K562 (cell line): ENCODE measurements at regions not wholly inside any gene's neighbourhood (a gene's known extent, or its start where the extent isn't known, plus 50 kb on each side); places are given as distances from the start of the nearest gene placed in this dataset.

Experiments used
- ATF1 ChIP-seq, 2 experiments: fragments of 450-650 bp in 1 of 2; IDR thresholded peaks; 2 replicates each; pipeline ENCODE4 v1.6.1; 2016; ENCODE audit warnings: missing compliant biosample characterization in 1 of 2, missing genetic modification characterization in 1 of 2
- ELF4 ChIP-seq: fragments of 450-650 bp; formaldehyde crosslinking; IDR thresholded peaks from 2 replicates; pipeline ENCODE4 v1.4.0; 2022; ENCODE audit warnings: missing genetic modification characterization
- EP300 ChIP-seq: IDR thresholded peaks from 2 replicates; pipeline ENCODE4 v1.6.1; 2012; ENCODE audit warnings: low read length, improper control_type of control experiment
- EZH2 ChIP-seq: IDR thresholded peaks from 2 replicates; pipeline ENCODE4 v1.6.1; 2012; ENCODE audit warnings: low read depth, mild to moderate bottlenecking, inconsistent platforms, low read length, borderline replicate concordance
- FOXK2 ChIP-seq, 2 experiments: fragments of 450-650 bp; IDR thresholded peaks in 1 of 2; conservative IDR thresholded peaks in 1 of 2; 2 replicates each; pipeline ENCODE4 v1.6.1; 2016; ENCODE audit warnings: low read depth in 2 of 2, mild to moderate bottlenecking in 1 of 2
- GATA2 ChIP-seq: sonication (generic); formaldehyde crosslinking; IDR thresholded peaks from 2 replicates; pipeline ENCODE4 v1.4.0; 2020; ENCODE audit warnings: mild to moderate bottlenecking, missing genetic modification reagents
- NFRKB ChIP-seq: fragments of 450-650 bp; IDR thresholded peaks from 2 replicates; pipeline ENCODE4 v1.6.1; 2016; ENCODE audit warnings: low read depth
- PATZ1 ChIP-seq: fragments of 250-450 bp; sonication (Bioruptor Pico); IDR thresholded peaks from 2 replicates; pipeline ENCODE4 v1.5.0; 2020; ENCODE audit warnings: mild to moderate bottlenecking, borderline replicate concordance
- SP1 ChIP-seq: sonication (generic); formaldehyde crosslinking; IDR thresholded peaks from 2 replicates; pipeline ENCODE4 v1.8.1; 2022; ENCODE audit warnings: mild to moderate bottlenecking, missing genetic modification reagents
- SREBF1 ChIP-seq: fragments of 150-350 bp; IDR thresholded peaks from 2 replicates; pipeline ENCODE4 v1.6.1; 2014; ENCODE audit warnings: antibody characterized with exemption, low read depth, low read length, borderline replicate concordance
- ZBTB8A ChIP-seq: fragments of 450-650 bp; IDR thresholded peaks from 2 replicates; pipeline ENCODE4 v1.6.1; 2018; ENCODE audit warnings: mild to moderate bottlenecking, moderate library complexity; ENCODE audit not compliant: partially characterized antibody
- ZNF239 ChIP-seq: fragments of 250-450 bp; sonication (Bioruptor Pico); IDR thresholded peaks from 2 replicates; pipeline ENCODE4 v1.4.0; 2020; ENCODE audit warnings: mild to moderate bottlenecking
- TF ChIP-seq, protein P1 (sequence below), 3 experiments: IDR thresholded peaks in 2 of 3; conservative IDR thresholded peaks in 1 of 3; 2 replicates each; pipeline ENCODE4 v1.5.1; 2011 to 2012; ENCODE audit warnings: low read length in 3 of 3, mild to moderate bottlenecking in 3 of 3, control low read depth in 2 of 3, improper control_type of control experiment in 1 of 3, inconsistent platforms in 1 of 3, low read depth in 1 of 3, mixed read lengths in 1 of 3, moderate library complexity in 1 of 3; ENCODE audit not compliant: insufficient read depth in 2 of 3

DNA sequence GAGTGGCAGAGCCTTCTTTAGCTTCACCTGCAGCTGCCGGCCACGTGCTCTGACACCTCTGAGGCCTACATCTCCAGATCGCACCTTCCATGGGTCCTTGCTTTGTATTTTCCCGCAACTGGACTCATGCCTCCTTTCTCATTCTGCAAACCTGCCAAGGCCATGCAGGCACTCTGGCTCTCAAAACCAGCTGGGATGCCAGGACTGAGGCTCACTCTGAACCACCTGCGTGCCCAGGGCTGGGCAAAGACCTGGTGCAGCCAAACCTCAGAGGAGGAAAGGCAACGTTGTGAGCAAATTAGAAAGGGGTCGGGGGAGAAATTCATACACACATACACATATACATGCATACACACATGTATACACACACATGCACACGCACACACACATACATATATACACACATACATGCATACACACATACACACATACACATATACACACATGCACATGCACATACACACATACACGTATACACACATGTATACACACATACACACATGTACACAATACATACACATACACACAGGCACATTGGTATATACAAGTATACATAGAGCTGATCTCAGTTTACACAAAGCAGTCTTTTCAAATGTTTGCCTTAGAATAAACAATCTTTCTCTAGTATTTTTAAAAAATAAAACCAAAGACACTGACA lies 125.2 kb downstream of the RTP5 start:
- TF ChIP-seq FOXK2 (conservative IDR thresholded peaks at IDR 0.05 in 1 of 2, IDR thresholded peaks at IDR 0.05 in 1 of 2; ENCODE audit: low read depth in 2 of 2) (no peak), ZBTB8A (no peak), ZNF239 (CRISPR knock-in tag) (no peak), EP300 (no peak), GATA2 (CRISPR knock-in tag) (no peak), SREBF1 (no peak), ELF4 (CRISPR knock-in tag) (no peak), EZH2 (no peak), NFRKB (no peak), SP1 (CRISPR knock-in tag) (no peak), PATZ1 (CRISPR knock-in tag) (no peak), ATF1 (CRISPR knock-in tag; IDR thresholded peaks at IDR 0.05) (no peak), ATF1 (tag; IDR thresholded peaks at IDR 0.05) (no peak)
- TF ChIP-seq, protein P1, sequence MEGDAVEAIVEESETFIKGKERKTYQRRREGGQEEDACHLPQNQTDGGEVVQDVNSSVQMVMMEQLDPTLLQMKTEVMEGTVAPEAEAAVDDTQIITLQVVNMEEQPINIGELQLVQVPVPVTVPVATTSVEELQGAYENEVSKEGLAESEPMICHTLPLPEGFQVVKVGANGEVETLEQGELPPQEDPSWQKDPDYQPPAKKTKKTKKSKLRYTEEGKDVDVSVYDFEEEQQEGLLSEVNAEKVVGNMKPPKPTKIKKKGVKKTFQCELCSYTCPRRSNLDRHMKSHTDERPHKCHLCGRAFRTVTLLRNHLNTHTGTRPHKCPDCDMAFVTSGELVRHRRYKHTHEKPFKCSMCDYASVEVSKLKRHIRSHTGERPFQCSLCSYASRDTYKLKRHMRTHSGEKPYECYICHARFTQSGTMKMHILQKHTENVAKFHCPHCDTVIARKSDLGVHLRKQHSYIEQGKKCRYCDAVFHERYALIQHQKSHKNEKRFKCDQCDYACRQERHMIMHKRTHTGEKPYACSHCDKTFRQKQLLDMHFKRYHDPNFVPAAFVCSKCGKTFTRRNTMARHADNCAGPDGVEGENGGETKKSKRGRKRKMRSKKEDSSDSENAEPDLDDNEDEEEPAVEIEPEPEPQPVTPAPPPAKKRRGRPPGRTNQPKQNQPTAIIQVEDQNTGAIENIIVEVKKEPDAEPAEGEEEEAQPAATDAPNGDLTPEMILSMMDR (IDR thresholded peaks at IDR 0.05 in 2 of 3, conservative IDR thresholded peaks at IDR 0.05 in 1 of 3; ENCODE audit: insufficient read depth in 2 of 3, low read depth in 1 of 3, low read length in 3 of 3) = no peak
